HT1080 (cell line): ENCODE measurements at regions not wholly inside any gene's neighbourhood (a gene's known extent, or its start where the extent isn't known, plus 50 kb on each side); places are given as distances from the start of the nearest gene placed in this dataset.

Source experiments
- DNase-seq: peaks from one replicate; pipeline ENCODE4 v3.0.0-alpha.2; 2015; ENCODE audit warnings: low read depth

DNA sequence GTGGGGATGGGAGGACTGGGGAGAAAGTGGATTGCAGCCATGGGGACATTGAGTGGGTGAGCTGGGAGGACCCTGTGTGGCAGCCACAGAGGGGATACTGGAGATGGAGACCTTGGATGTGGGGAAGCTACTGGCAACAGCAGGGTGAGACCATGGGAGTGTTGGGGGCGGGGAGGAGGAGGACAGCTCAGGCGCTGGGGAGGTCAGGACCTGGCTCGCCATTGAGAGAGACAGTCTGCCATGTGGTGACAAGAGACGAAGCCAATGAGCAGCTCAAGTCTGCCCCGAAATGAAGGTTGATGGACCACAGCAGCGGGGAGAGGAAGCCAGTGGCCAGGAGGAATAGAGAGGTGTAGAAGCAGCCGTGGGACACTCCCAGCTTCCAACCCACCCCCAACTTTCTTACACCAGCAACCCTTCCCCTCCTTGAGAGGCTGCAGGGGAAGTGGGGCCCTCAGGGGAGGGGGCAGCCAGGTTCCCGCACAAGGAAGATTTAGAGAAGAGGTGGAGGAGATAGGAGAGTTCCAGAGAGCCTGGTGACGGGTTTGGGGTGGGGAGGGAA, 118.1 kb downstream of the ASB7 start:
- no peak for DNase-seq

DNA sequence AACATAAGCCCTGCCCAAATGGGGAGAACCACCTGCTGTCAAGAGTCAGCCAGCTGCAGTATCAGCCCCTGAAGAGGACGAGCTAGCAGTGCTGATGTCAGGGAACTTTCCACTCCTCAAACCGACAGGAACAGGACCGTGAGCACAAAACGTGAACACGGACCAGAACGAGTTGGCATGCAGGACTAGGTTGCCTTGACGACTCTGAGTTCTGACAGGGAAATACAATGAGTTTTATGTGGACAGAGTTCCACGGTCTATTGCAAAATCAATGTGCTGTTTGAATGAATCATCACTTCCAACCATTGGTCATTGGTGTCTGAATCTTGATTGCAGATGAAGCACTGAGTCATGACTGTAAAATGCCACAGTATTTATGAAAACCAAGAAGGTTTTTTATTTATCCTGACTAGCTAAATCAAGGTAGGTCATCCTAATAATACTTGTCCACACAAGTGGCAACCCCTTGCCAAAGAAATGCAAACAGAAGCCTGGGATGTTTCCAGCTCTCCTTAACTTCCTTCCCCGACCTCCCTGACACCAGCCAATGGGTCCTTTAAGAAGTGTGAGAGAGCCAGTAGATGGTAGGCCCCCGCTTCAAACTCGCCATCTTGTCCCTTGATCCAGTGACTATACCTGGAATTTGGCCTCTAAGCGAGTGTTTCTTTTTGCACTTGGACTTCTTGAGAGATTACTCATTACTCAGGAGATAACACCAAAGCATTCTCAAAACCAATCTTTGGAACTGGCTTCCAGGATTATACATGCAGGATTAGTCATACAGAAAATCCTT, 119.6 kb downstream of the ASB7 start:
- DNase-seq, result peak; percentile 99

DNA sequence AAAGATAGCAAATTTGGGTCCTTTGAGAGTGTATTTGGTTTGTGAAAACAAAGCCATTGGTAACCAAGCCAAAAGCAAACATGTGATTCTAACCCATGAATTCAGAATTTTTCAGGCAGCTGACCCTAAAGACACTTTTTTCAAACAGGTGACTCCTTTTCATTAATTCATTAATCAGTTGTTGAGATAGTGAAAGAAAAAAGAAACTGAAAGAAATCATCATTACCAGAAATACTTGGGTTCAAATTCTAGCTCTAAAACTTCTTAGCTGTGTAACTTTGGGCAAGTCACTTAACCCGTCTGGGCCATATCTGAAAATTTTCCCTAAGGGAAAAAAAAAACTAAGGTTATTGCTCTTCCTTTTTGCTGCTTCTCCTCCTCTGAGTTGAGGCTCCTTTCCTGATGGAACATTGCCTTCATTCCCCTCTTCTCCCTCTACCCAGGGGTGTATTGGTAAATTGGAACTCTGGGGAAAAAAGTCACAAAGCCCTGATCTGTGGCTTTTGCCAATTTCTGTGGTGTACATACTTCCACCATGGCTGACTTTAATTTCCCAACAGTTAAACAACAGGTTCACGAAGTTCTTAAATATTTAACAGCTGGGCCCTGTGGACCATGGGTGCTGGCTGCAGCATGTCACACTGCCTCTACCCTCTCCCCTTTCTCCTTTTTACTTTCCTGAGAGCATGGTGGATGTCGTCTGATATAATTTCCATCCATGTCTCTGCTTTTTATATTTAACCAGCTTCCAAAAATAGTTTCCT, 120.3 kb downstream of the ASB7 start:
- no peak for DNase-seq

DNA sequence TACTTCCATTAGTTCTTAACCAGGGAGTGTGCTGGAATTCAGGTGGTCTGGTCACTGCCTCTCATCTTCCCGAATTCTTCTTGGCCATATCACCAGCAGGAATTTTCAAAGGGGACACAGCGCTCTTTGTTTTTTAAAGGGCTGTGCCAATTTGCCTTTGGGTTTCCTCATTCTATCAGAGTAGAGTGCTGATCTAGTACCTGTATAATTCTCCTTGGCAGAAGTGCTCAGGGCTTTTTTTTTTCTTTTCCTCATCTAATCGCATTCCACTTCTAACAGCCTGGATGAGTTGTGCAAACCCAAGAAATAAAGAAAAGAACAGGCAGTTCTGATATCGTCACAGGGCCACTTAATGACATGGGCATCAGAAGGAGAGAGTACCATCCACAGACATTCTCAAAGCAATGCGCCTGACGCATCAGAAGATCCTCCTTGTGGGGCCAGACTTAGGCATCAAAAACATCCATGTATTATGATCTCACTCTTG, 121.0 kb downstream of the ASB7 start:
- peak; percentile 20 for DNase-seq

DNA sequence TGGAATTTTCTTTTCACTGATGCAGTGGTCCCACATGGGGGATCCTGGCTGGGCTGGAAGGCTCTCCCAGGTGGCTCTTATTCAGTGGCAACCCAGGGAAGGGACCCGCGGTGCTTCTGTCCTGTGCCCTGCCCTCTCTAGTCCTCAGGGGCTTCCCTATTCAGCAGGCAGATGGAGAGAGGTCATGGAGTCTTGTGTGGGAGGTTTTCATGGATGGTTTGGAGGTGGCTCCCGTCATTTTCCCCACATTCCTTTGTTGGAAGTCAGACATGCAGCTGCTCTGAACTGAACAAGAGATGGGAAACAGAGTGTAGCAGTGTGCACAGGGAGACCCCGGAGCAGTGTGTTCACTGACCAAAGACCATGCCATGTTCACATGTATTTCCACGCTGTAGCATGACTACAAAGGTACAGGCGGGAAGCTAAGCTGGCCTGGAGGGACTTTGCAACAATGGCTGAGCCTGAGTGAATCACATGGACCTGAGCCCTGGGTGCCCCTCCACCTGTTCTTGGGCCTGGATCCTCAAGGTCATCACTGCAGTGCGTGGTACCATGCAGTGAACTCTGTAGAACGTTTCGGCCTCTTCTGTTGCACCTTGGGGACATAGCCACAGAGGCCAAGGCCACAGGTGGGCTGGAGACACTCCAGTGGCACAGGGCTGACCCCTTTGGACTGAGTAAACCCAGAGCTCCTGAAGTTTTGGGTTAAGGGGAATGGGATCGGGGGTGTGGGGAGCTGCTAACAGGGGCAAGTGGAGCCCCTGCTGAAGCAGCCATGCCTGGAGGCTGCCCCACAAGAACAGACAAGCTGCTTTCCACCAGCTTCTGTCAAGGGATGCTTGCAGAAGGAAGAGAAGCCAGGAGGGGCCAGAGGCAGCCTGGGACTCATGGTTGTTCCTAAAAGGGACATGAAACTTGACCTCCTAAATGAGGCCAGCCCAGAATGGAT, 123.0 kb downstream of the ASB7 start:
- peak; percentile 75 for DNase-seq

DNA sequence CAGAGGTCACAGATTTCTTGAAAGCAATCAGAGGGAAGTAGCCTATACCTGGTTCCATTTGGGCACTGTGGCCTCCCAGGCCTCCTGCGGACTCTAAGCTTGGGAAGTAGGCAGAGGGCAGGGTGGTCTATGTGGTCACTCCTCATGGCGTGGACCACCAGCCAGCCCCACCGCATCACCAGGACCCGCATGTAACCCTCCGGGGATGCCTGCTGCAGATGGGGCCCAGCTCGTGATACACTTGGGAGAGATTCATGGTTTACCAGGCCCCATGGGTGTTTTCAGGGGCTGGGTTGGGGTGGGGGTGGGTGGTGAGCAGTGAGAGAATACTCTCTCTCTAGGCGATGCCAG, 123.7 kb downstream of the ASB7 start:
- no peak for DNase-seq

DNA sequence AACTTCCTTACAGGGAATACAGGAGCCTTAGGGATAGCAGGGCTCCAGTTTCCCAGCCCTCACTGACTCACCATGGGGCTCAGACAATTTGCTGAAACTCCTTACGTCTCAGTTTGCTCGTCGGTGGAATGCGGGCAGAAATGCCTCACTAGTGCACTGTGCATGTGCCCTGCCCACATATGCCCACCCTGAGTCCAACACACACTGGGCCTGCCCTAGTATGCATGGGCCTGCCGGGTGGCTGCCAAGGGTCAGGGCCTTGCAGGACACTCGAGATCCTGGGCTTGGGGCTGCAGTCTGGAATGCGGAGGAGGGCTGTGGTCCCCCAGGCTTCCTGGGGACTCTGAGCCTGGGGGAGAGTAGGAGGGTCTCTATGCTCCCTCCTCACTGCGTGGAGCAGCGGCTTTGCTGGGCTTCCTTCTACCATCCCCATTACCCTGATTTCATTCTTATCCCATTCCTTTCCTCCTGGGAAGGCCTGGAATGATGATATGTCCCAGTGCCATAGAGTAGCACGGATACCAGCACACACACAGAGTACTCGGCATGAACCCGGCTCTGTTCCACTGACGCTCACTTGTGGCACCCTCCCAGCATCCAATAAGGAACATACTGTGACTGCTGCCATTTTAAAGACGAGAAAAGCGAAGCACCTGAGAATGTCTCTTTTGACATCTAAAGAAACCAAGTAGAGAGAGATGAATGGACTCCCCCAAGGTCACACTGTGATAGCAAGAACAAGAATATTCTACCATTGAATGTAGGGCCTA, 124.2 kb downstream of the ASB7 start:
- DNase-seq, result no peak

DNA sequence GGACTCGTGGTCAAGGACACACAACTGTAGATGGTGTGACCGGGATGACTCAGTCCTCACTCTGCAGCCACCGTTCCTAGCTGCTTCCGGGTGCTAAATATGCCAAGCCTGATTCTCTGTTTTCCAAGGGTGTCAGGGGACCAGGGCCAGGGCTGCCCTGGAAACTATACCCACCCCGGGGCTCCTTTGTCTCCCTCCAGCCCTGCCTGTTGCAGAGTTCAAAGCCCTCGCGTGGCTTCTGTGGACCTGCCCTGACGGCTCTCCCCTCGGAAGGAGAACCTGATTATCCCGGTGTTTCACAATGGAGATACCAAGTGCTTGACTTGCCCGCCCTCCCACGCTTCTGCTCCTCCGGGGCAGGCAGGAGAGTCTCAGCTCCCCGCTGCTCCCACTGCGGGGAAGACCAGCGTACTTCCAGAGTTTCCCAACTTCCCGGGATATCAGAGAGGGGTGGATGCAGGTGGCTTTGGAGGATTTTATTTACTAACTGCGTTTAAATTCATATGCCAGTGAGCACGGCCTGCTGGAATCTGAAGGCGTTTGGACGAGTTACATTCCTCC, 125.0 kb downstream of the ASB7 start:
- no peak for DNase-seq

DNA sequence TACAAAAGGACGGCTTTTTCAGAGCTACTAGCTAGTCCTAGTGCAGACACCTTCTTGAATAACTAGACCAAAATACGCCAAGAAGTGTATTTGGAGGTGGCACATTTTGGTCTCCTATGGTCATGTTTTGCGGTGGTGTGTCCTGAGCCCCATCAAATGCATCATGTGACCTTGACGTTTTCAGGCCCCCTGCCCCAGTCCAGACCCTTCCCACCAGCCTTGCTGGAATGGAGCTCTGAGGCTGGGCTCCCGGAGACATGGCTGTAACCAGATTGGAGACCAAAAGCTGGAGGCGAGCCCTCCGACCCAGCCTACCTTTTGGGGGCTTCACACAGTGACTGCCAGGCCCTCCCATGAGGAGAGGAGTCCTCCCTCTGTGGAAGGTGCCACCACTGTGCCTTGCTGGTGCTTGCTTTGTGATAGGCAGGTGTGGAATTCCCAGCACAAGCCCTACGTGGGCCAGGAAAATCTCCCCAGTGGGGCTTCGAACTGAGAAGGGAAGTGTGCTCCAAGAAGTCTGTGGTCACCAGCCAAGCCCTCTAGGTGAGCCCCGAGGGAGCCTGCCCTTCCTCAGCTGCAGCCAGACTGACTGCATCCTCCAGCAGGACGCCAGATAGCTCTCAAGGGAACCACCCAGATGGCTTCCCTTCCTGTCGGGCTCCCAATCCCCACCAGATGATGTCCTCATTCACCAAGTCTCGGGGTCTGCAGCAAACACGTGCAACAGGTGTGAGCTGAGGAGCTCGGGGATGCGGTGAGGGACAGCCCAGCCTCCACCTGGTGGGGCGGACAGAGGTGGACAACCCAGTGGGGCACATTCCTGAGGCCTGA, 126.2 kb downstream of the ASB7 start:
- no peak for DNase-seq

DNA sequence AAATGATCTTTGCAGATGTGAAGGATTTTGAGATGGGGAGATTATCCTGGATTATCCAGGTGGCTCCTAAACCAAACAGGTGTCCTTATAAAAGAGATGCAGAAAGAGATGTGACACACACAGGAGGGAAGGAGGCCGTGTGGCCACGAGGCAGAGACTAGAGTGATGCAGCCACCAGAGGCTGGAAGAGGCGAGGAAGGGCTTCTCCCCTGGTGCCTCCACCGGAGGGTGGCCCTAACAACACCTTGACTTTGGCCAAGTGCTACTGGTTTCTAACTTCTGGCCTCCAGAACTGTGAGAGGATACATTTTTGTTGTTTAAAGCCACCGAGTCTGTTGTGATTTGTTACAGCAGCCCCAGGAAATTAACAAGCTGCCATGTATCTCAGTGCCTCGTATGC, 127.1 kb downstream of the ASB7 start:
- no peak for DNase-seq

DNA sequence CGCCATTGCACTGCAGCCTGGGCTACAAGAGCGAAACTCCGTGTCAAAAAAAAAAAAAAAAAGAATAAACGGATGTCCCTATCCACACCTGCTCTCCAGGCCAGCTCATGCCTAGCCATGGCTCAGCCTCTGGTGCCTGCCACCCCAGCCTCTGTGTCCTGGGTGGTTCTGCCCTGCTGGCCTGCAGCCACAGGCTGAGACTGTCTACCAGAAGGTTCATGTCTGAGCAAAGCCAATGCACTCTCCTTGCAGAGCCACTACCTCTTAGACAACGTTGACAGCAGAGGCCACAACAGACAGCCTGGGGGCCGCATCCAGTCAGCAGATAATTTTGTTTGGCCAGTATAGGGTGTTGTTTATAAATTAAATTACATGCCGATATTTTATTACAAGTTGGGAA, 127.7 kb downstream of the ASB7 start:
- DNase-seq, result no peak

DNA sequence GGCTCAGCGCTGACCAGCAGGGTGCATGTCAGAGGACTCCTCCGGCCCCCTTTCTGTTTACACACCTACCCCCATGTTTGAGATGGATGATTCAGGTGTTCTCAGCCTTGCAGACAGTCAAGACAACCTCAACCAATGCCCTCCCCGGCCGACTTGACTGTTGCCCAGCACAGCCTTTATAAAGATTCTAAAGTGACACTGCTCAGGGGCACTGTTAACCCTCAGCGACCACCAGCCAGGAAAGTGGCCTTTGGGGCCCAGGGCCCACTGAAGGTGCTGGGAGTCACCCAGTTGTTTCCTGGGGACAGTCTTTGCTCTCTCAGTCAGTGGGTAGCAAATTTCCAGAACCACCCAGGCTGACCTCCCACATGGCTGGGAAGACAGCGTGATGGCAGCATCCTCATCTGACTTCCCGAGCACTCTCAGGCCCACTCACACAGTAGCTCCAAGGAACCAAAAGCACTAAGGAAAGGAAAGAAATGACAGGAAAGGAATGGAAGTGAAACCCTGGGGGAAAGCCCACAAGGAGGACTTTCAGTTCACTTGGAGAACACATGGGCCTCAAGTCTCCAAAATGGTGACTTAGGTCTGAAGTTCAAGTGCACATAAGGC, 128.4 kb downstream of the ASB7 start:
- DNase-seq, result no peak

DNA sequence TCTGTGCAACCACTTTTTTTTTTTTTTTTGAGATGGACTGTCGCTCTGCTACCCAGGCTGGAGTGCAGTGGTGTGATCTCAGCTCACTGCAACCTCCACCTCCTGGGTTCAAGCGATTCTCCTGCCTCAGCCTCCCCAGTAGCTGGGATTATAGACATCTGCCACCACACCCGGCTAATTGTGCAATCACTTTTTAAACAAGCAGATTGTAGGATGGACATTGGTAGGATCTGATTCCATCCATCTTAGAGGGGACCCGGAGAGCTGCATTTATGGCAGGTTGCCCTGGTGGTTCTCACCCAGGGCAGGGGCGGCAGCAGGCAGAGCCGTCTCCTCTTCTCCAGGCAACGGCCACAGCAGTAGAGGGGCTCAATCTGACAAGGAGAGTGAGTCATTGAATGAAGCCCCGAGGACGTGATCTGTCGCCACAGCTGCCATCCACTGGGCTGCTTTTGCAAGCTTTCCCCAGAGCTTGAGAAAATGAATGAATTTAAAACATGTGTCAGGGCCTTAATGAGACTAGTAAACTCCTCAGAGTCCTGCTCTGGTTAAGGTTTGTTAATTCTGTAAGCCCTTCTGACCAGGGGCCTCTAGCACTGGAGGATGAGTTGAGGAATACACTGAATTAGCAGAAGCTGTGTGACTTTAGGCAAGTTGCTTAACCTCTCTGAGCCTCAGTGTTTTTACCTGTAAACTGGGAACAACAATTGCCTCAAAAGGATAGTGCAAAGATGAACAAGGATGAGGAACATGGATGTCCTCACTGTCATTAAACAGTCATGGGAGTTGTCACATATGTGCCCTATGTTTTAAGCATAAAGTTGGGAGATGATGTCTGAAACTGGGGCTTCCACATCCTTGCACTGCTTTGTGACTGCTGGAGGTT, 129.1 kb downstream of the ASB7 start:
- DNase-seq, result no peak

DNA sequence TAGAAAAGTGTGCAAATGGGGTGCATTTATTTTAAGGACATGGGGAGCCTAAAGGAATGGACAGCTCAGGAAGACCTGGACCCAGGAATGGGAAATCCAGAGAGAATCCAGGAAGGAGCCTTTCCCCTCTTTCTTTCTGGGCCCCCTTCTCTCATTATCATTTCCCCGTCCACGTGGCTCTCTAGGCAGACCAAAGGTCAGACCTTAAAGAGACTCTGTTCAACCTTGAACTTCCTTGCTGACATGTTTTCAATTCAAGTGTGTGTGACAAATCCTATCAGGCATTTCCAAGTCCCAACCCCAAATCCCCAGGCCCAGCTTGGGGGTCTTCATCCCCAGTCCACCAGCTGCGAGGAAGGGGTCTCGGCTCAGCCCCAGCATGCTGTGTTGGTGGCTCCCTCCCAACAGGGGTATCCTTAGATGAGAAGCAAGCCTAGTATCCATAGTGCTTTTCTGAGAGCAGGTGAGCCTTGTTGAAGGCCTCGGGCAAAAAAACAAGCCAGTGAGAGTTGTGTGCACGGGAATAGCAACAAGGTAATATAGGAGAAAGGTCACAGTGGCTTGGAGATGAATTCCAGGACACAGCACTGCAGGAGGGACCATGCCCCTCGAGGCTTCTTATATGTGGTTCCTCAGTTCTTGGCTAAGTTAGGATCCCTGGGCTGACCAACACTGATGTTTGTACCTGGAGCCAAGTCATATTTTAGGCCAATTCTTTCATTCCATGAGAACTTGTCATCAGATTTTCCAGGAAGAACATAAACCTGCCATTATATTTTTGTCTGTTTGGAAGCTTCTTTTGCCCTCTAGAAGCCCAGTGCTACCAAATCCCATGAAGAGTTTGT, 130.0 kb downstream of the ASB7 start:
- no peak for DNase-seq

DNA sequence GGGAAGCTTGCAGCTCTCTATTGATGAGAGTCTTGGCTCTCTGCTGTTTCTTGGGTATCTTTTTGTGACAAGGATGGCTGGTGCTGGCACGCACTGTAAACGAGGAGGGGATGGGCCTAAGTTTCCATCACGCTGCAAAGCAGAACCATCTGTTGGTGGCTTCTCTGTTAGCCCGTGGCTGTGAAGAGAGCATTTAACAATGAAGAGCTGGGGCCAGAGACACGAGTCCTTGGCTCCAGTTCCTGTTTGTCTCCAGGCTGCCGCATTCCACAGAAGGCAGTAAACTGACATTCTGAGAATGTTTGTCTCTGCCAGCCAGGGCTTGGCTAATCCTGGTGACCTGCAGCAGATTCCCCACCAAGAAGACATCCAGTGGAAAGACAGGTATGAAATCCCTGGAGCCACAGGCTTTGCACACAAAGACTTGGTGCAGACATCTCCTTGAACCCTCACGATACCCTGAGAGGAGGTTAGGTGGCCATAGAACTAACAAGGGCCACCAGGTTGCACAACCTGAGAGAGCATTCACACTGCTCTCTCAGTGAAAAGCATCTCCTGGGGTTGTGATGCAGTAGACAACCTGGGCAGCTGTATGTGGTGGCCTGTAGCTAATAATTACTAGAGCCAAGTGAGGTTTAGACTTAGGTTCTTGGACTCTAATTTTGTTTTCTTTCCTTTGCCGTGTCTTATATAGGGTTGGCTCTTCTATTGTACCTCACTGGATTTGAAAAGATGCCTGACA, 130.9 kb downstream of the ASB7 start:
- DNase-seq, result no peak

DNA sequence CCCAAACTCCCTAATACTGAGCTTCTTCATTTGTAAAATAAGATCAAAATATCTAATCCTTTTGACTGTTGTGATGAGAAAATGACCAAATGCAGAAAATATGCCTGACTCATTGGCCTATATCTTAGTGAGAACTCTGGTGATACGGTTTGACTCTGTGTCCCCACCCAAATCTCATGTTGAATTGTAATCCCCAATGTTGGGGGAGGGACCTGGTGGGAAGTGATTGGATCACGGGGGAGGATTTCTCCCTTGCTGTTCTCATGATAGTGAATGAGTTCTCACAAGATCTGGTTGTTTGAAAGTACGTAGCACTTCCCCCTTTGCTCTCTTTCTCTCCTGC, 131.4 kb downstream of the ASB7 start:
- DNase-seq, result peak; percentile 54
